Left ventricle myocardium inferior (tissue), 1 donor: ENCODE measurements at regions not wholly inside any gene's neighbourhood (a gene's known extent, or its start where the extent isn't known, plus 50 kb on each side); places are given as distances from the start of the nearest gene placed in this dataset.

Experiments
- DNase-seq: peaks from one replicate; pipeline ENCODE4 v3.0.0-alpha.2; 2020
- H3K27ac ChIP-seq: fragments of 200-600 bp; replicated peaks from 2 replicates; pipeline ENCODE4 v1.8.0; 2021
- H3K27me3 ChIP-seq: fragments of 200-600 bp; 2 replicates; pipeline ENCODE4 v1.8.0; 2021; ENCODE audit warnings: low read depth
- H3K36me3 ChIP-seq: fragments of 200-600 bp; 2 replicates; pipeline ENCODE4 v1.8.0; 2021
- H3K4me1 ChIP-seq: fragments of 200-600 bp; 2 replicates; pipeline ENCODE4 v1.8.0; 2021
- H3K4me3 ChIP-seq: fragments of 200-600 bp; 2 replicates; pipeline ENCODE4 v1.8.0; 2021; ENCODE audit warnings: mild to moderate bottlenecking, moderate library complexity
- H3K9me3 ChIP-seq: fragments of 200-600 bp; replicated peaks from 2 replicates; pipeline ENCODE4 v1.8.0; 2021
- intact Hi-C: fragments of 100-400 bp; cut with micrococcal nuclease; formaldehyde crosslinking; loops from one replicate; pipeline ENCODE4 v1.11.0; 2022
- TF ChIP-seq, protein P1 (sequence below): fragments of 200-600 bp; IDR thresholded peaks from 2 replicates; pipeline ENCODE4 v1.8.0; 2021; ENCODE audit warnings: antibody characterized with exemption, mild to moderate bottlenecking, borderline replicate concordance
- donor health status: DM: no; HTN: yes; CAD: no; lungs with severe emphysema.

DNA sequence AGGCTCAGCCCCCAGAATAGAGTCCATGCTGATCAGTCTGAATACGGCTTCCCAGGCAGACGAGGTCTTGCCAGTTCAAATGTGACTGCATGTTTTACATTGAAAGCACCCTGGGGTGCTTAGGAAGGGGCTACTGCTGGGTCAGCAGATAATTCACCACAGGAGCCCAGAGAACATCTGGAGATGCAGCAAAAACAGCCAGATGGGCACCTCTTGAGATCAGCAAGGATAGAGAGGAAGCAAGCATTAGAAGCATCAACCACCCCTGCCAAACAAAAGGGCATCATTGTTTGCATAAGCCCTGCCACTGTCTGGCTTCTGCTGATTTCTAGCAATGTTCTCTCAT is 403.1 kb downstream of the RRAGC start:
- H3K9me3 ChIP-seq, result peaks cover under 1% of the 10 kb centered on the region
- no peaks in the 10 kb centered on the region for H3K36me3 ChIP-seq
- DNase-seq, result no peak
- H3K4me1 ChIP-seq, result no peaks in the 10 kb centered on the region
- no peak overlapping the region for H3K27ac ChIP-seq
- intact Hi-C loops, result no loop called here
- no peak overlapping the region for H3K4me3 ChIP-seq
- H3K27me3 ChIP-seq, result peaks cover 69% of the 10 kb centered on the region
- TF ChIP-seq, protein P1, sequence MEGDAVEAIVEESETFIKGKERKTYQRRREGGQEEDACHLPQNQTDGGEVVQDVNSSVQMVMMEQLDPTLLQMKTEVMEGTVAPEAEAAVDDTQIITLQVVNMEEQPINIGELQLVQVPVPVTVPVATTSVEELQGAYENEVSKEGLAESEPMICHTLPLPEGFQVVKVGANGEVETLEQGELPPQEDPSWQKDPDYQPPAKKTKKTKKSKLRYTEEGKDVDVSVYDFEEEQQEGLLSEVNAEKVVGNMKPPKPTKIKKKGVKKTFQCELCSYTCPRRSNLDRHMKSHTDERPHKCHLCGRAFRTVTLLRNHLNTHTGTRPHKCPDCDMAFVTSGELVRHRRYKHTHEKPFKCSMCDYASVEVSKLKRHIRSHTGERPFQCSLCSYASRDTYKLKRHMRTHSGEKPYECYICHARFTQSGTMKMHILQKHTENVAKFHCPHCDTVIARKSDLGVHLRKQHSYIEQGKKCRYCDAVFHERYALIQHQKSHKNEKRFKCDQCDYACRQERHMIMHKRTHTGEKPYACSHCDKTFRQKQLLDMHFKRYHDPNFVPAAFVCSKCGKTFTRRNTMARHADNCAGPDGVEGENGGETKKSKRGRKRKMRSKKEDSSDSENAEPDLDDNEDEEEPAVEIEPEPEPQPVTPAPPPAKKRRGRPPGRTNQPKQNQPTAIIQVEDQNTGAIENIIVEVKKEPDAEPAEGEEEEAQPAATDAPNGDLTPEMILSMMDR, result no peak

DNA sequence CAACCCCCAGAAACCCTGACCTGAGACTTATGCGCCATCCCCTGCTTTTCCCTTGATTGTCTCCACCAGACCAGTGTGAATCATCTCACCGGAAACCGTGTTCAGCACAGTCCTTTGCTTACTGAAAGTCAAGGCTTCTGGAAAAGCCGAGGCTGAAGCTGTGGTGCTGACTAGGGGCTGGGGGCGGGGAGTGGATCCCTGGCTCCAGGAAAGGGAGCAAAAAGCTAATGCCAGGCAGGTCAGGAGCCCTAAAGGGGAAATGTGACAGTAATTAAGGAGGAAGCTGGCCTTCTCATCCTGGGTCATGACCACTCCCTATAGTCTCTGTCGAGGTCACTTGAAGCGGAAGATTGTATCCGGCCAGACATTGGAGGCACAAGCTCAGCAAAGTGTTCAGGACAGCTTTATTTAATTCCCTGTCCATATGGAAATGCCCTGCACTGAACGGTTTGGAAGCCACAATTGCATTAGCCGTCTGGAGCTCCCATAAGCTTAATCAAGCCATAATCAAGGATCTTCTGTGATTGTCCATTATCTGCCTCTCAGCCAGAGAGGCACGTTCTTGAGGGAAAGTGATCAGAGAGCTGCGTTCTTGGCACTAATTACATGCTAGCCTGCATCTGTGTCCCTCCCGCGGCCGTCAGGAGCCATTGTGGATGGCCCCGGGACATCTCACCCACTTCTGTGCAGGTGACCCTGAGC is 403.6 kb downstream of the RRAGC start:
- Histone ChIP-seq H3K27ac (no peak overlapping the region), H3K4me1 (no peaks in the 10 kb centered on the region), H3K4me3 (no peak overlapping the region), H3K36me3 (no peaks in the 10 kb centered on the region), H3K27me3 (peaks cover 73% of the 10 kb centered on the region), H3K9me3 (no peaks in the 10 kb centered on the region)
- DNase-seq, result no peak
- intact Hi-C loops, result no loop called here
- TF ChIP-seq, protein P1, result no peak

GRCh38 chr1:38454749-38455441 is 404.7 kb downstream of the RRAGC start:
- Histone ChIP-seq H3K4me3 (no peak overlapping the region), H3K36me3 (no peaks in the 10 kb centered on the region), H3K27ac (no peak overlapping the region), H3K4me1 (no peaks in the 10 kb centered on the region), H3K9me3 (no peaks in the 10 kb centered on the region), H3K27me3 (peaks cover 80% of the 10 kb centered on the region)
- no peak for DNase-seq
- intact Hi-C loops, result no loop called here
- TF ChIP-seq, protein P1, result no peak

DNA sequence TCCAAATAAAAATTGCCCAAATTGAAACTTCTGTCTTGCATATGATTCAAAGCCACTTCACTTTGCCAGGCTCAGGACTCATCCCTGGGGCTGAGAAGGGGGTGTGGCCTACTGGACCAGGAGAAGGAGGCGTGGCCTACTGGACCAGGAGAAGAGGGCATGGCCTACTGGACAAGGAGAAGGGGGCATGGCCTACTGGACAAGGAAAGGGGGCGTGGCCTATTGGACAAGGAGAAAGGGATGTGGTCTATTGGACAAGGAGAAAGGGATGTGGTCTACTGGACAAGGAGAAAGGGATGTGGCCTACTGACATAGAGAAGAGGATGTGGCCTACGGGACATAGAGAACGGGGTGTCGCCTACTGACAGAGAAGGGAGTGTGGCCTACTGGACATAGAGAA is 405.3 kb downstream of the RRAGC start:
- Histone ChIP-seq H3K36me3 (no peaks in the 10 kb centered on the region), H3K27ac (no peak overlapping the region), H3K27me3 (peaks cover 80% of the 10 kb centered on the region), H3K4me1 (no peaks in the 10 kb centered on the region), H3K9me3 (no peaks in the 10 kb centered on the region), H3K4me3 (no peak overlapping the region)
- DNase-seq, result no peak
- intact Hi-C loops, result no loop called here
- TF ChIP-seq, protein P1, result no peak

- no peak overlapping the region for H3K27ac ChIP-seq
- H3K27me3 ChIP-seq, result peaks cover 77% of the 10 kb centered on the region
- H3K9me3 ChIP-seq, result no peaks in the 10 kb centered on the region
- DNase-seq, result no peak
- H3K36me3 ChIP-seq, result no peaks in the 10 kb centered on the region
- intact Hi-C loops, result no loop called here
- TF ChIP-seq, protein P1, result no peak
- no peaks in the 10 kb centered on the region for H3K4me1 ChIP-seq
- no peak overlapping the region for H3K4me3 ChIP-seq
Observed at GRCh38 chr1:38452246-38452645, 405.7 kb upstream of the POU3F1 start.
